CD14-positive monocyte (primary cell): ENCODE measurements at regions not wholly inside any gene's neighbourhood (a gene's known extent, or its start where the extent isn't known, plus 50 kb on each side); places are given as distances from the start of the nearest gene placed in this dataset.

Source experiments
- DNase-seq, 3 donors: peaks; one replicate each; pipeline ENCODE4 v3.0.0-alpha.2; 2011 to 2022
- H2AFZ ChIP-seq: 2 replicates; pipeline ENCODE4 v1.6.0; 2012; ENCODE audit warnings: mild to moderate bottlenecking, low read depth, low read length, inconsistent platforms; ENCODE audit not compliant: insufficient read depth, poor library complexity, severe bottlenecking
- H3K27ac ChIP-seq, 2 donors: 1 replicate in 1 of 2; 2 replicates in 1 of 2; pipeline ENCODE4 v1.5.1; 2012 to 2013; ENCODE audit warnings: low read length in 2 of 2, control low read depth in 1 of 2, inconsistent platforms in 1 of 2, low read depth in 1 of 2, mild to moderate bottlenecking in 1 of 2
- H3K27me3 ChIP-seq, 2 donors: one replicate each; pipeline versions ENCODE4 v1.6.0 to v1.6.1; 2011 to 2013; ENCODE audit warnings: low read length in 2 of 2; ENCODE audit not compliant: control insufficient read depth in 2 of 2, insufficient read depth in 2 of 2
- H3K36me3 ChIP-seq, 2 donors: replicated peaks in 1 of 2; 1 replicate in 1 of 2; 2 replicates in 1 of 2; pipeline versions ENCODE4 v1.5.1 to v1.6.1; 2012 to 2013; ENCODE audit warnings: low read length in 2 of 2, control low read depth in 1 of 2, inconsistent platforms in 1 of 2, mild to moderate bottlenecking in 1 of 2; ENCODE audit not compliant: insufficient read depth in 2 of 2, control insufficient read depth in 1 of 2
- H3K4me1 ChIP-seq, 2 donors: 1 replicate in 1 of 2; 2 replicates in 1 of 2; pipeline versions ENCODE4 v1.5.1 to v1.6.1; 2012 to 2013; ENCODE audit warnings: low read length in 2 of 2, control low read depth in 1 of 2, inconsistent platforms in 1 of 2, mild to moderate bottlenecking in 1 of 2, moderate library complexity in 1 of 2; ENCODE audit not compliant: insufficient read depth in 2 of 2, control insufficient read depth in 1 of 2
- H3K4me2 ChIP-seq: replicated peaks from 2 replicates; pipeline ENCODE3; 2012; ENCODE audit warnings: low read length, moderate library complexity, mild to moderate bottlenecking; ENCODE audit not compliant: poor library complexity, severe bottlenecking; ENCODE audit errors: extremely low read depth
- H3K4me3 ChIP-seq, 3 experiments: fragments of 200-600 bp in 1 of 3; sonication (generic) in 1 of 3; replicated peaks in 1 of 3; 1 replicate in 2 of 3; 2 replicates in 1 of 3; pipeline ENCODE4 v1.5.1; 2011 to 2013; ENCODE audit warnings: low read length in 3 of 3, mild to moderate bottlenecking in 3 of 3, control low read depth in 2 of 3, low read depth in 2 of 3, inconsistent platforms in 1 of 3, moderate library complexity in 1 of 3
- H3K79me2 ChIP-seq: 2 replicates; pipeline ENCODE4 v1.6.0; 2012; ENCODE audit warnings: mild to moderate bottlenecking, control low read depth, inconsistent platforms, low read length, moderate library complexity; ENCODE audit not compliant: insufficient read depth
- H3K9ac ChIP-seq: 2 replicates; pipeline ENCODE4 v1.6.0; 2017; ENCODE audit warnings: low read length, mild to moderate bottlenecking; ENCODE audit not compliant: insufficient read depth, poor library complexity, severe bottlenecking
- H3K9me3 ChIP-seq, 2 donors: replicated peaks in 1 of 2; 1 replicate in 1 of 2; 2 replicates in 1 of 2; pipeline versions ENCODE4 v1.5.1 to v1.6.1; 2012 to 2013; ENCODE audit warnings: low read length in 2 of 2, control low read depth in 1 of 2; ENCODE audit not compliant: control insufficient read depth in 1 of 2, insufficient read depth in 1 of 2
- H4K20me1 ChIP-seq: 2 replicates; pipeline ENCODE4 v1.6.0; 2012; ENCODE audit warnings: mild to moderate bottlenecking, low read length, control low read depth, moderate library complexity; ENCODE audit not compliant: insufficient read depth
- H3K27ac Mint-ChIP-seq, 7 donors: one replicate each; pipeline ENCODE4 v1.8.0; 2020; ENCODE audit warnings: mild to moderate bottlenecking in 7 of 7, mixed read lengths in 7 of 7, moderate library complexity in 6 of 7, inconsistent platforms in 2 of 7
- H3K27me3 Mint-ChIP-seq, 3 donors: one replicate each; pipeline ENCODE4 v1.8.0; 2021 to 2022; ENCODE audit warnings: low read depth in 3 of 3, mild to moderate bottlenecking in 3 of 3, mixed read lengths in 3 of 3, moderate library complexity in 3 of 3, inconsistent platforms in 1 of 3
- H3K36me3 Mint-ChIP-seq, 2 donors: one replicate each; pipeline ENCODE4 v1.8.0; 2020; ENCODE audit warnings: mixed read lengths in 2 of 2, inconsistent platforms in 1 of 2, mild to moderate bottlenecking in 1 of 2
- H3K4me1 Mint-ChIP-seq: one replicate; pipeline ENCODE4 v1.8.0; 2020; ENCODE audit warnings: mild to moderate bottlenecking, mixed read lengths
- H3K4me3 Mint-ChIP-seq, 2 donors: one replicate each; pipeline ENCODE4 v1.8.0; 2020; ENCODE audit warnings: mild to moderate bottlenecking in 2 of 2, mixed read lengths in 2 of 2, moderate library complexity in 1 of 2
- H3K9me3 Mint-ChIP-seq, 7 donors: one replicate each; pipeline ENCODE4 v1.8.0; 2020 to 2022; ENCODE audit warnings: mixed read lengths in 7 of 7, mild to moderate bottlenecking in 6 of 7, moderate library complexity in 6 of 7, inconsistent platforms in 2 of 7
- CTCF ChIP-seq: fragments of 200-600 bp; IDR thresholded peaks from one replicate; pipeline ENCODE4 v1.8.0; 2022; ENCODE audit warnings: antibody characterized with exemption, mild to moderate bottlenecking
- WGBS: methylation state at CpG from one replicate; pipeline ENCODE4 v1.1.5; 2013; ENCODE audit warnings: missing lambda C conversion rate; ENCODE audit not compliant: insufficient coverage; 5-methylcytosine and 5-hydroxymethylcytosine counted together
- intact Hi-C, 2 donors: fragments of 100-400 bp; cut with micrococcal nuclease; formaldehyde crosslinking; loops; one replicate each; pipeline versions ENCODE4 v1.15.0 to v1.15.1; 2023

- H2AFZ ChIP-seq = no peak overlapping the region
- no peak overlapping the region for H3K4me2 ChIP-seq
These were observed 99.6 kb upstream of the SCG2 start for GRCh38 chr2:223701761-223702160.

GRCh38 chr2:223700221-223700620 is 98.1 kb upstream of the SCG2 start:
- no peak overlapping the region for H3K27ac ChIP-seq
- no peak overlapping the region for H3K4me3 ChIP-seq
- H3K9me3 ChIP-seq = no peaks in the 10 kb centered on the region
- Mint-ChIP-seq H3K9me3 (peaks cover 0 to 2% (median 0%) of the 10 kb centered on the region in 7 donors), H3K4me3 (no peak overlapping the region), H3K4me1 (peaks cover 6% of the 10 kb centered on the region), H3K36me3 (no peaks in the 10 kb centered on the region), H3K27me3 (peaks cover 2 to 7% (median 3%) of the 10 kb centered on the region in 3 donors), H3K27ac (no peak overlapping the region)
- DNase-seq = no peak
- H3K36me3 ChIP-seq = no peaks in the 10 kb centered on the region
- H3K27me3 ChIP-seq = no peaks in the 10 kb centered on the region
- H3K4me2 ChIP-seq = no peak overlapping the region
- no peak overlapping the region for H2AFZ ChIP-seq
- H4K20me1 ChIP-seq = no peaks in the 10 kb centered on the region
- intact Hi-C loops = no loop called here
- no peaks in the 10 kb centered on the region for H3K4me1 ChIP-seq
- no peak for TF ChIP-seq CTCF
- no peak overlapping the region for H3K9ac ChIP-seq
- no CpG with 5 or more reads among the region's 3 CpGs for WGBS
- no peaks in the 10 kb centered on the region for H3K79me2 ChIP-seq

More at GRCh38 chr2:223701761-223702160, 99.6 kb upstream of the SCG2 start:
- 83% methylated on average over 1 of the region's 1 CpG for WGBS
- H3K4me3 Mint-ChIP-seq = no peak overlapping the region
- H3K9ac ChIP-seq = no peak overlapping the region
- H3K79me2 ChIP-seq = no peaks in the 10 kb centered on the region
- peaks cover 6% of the 10 kb centered on the region for H3K4me1 Mint-ChIP-seq
- H3K36me3 ChIP-seq = no peaks in the 10 kb centered on the region
- no peak overlapping the region for H3K27ac ChIP-seq
- no peaks in the 10 kb centered on the region for H3K9me3 ChIP-seq
- no peaks in the 10 kb centered on the region for H3K27me3 ChIP-seq
- intact Hi-C loops = no loop called here
- H3K36me3 Mint-ChIP-seq = no peaks in the 10 kb centered on the region
- peaks cover 0 to 4% (median 0%) of the 10 kb centered on the region in 7 donors for H3K9me3 Mint-ChIP-seq
- no peak overlapping the region for H3K4me3 ChIP-seq
- TF ChIP-seq CTCF = no peak
- H4K20me1 ChIP-seq = no peaks in the 10 kb centered on the region
- peaks cover 2 to 6% (median 6%) of the 10 kb centered on the region in 3 donors for H3K27me3 Mint-ChIP-seq
- DNase-seq = no peak
- H3K4me1 ChIP-seq = no peaks in the 10 kb centered on the region
- H3K27ac Mint-ChIP-seq = peak overlapping the region in 1 of 7 donors; percentile 3
